OCI-LY3 (cell line): ENCODE measurements at regions not wholly inside any gene's neighbourhood (a gene's known extent, or its start where the extent isn't known, plus 50 kb on each side); places are given as distances from the start of the nearest gene placed in this dataset.

Experiments
- CTCF ChIP-seq: fragments of 200-600, 300-600 bp; sonication (generic); IDR thresholded peaks from 2 replicates; pipeline ENCODE4 v1.5.1; 2014; ENCODE audit warnings: antibody characterized with exemption, low read length, low read depth
- EZH2phosphoT487 ChIP-seq: fragments of 200-600 bp; shearing (Covaris generic); IDR thresholded peaks from 2 replicates; pipeline ENCODE4 v1.6.1; 2018; ENCODE audit warnings: antibody characterized with exemption, mixed run types, low read depth

GRCh38 chr9:81381694-81382093 is 307.7 kb downstream of the TLE1 start:
- TF ChIP-seq CTCF (no peak), EZH2phosphoT487 (no peak)
